T-cell (primary cell): ENCODE measurements at regions not wholly inside any gene's neighbourhood (a gene's known extent, or its start where the extent isn't known, plus 50 kb on each side); places are given as distances from the start of the nearest gene placed in this dataset.

Source experiments
- ATAC-seq, 4 experiments: fragments of 200-7000 bp in 3 of 4; fragments of 150-1000 bp in 1 of 4; cut with Tn5 transposase; replicated peaks in 1 of 4; 1 replicate in 3 of 4; 2 replicates in 1 of 4; pipeline ENCODE4 v1.10.0; 2021; ENCODE audit warnings: moderate library complexity in 3 of 4, mild to moderate bottlenecking in 2 of 4, moderate number of reproducible peaks in 1 of 4
- CTCF ChIA-PET, 2 donors: fragments of 300-600 bp; sonication (Branson Sonifier 250); formaldehyde crosslinking; loops; one replicate each; lab custom pipeline; 2022; ENCODE audit warnings: antibody characterized with exemption in 2 of 2; lab: Charles Lee
- POLR2A ChIA-PET, 2 donors: fragments of 300-600 bp; sonication (Branson Sonifier 250); formaldehyde crosslinking; loops; one replicate each; lab custom pipeline; 2022; ENCODE audit warnings: antibody characterized with exemption in 2 of 2; lab: Charles Lee
- DNase-seq, 35 experiments: peaks; one replicate each; pipeline versions ENCODE4 v3.0.0 to v3.0.0-alpha.2; 2013 to 2023
- H3K27ac ChIP-seq: one replicate; pipeline ENCODE4 v1.5.1; 2013; ENCODE audit warnings: low read length
- H3K27me3 ChIP-seq, 2 experiments: replicated peaks in 1 of 2; 1 replicate in 1 of 2; 2 replicates in 1 of 2; pipeline versions ENCODE4 v1.6.1 to v1.7.0; 2013; ENCODE audit warnings: low read length in 1 of 2, mixed read lengths in 1 of 2; ENCODE audit not compliant: control insufficient read depth in 2 of 2, insufficient read depth in 2 of 2; ENCODE audit errors: extremely low read depth in 1 of 2
- H3K36me3 ChIP-seq, 2 donors: 1 replicate in 1 of 2; 2 replicates in 1 of 2; pipeline versions ENCODE4 v1.6.1 to v1.7.0; 2013; ENCODE audit warnings: low read length in 1 of 2; ENCODE audit not compliant: control insufficient read depth in 2 of 2, insufficient read depth in 1 of 2; ENCODE audit errors: extremely low read depth in 1 of 2
- H3K4me1 ChIP-seq, 2 experiments: 1 replicate in 1 of 2; 2 replicates in 1 of 2; pipeline versions ENCODE4 v1.6.1 to v1.7.0; 2013; ENCODE audit warnings: low read length in 2 of 2, mixed read lengths in 1 of 2; ENCODE audit not compliant: insufficient read depth in 2 of 2, control insufficient read depth in 1 of 2; ENCODE audit errors: extremely low read depth in 1 of 2
- H3K4me3 ChIP-seq, 2 donors: 1 replicate in 1 of 2; 2 replicates in 1 of 2; pipeline versions ENCODE4 v1.5.1 to v1.7.0; 2013; ENCODE audit warnings: mild to moderate bottlenecking in 2 of 2, low read length in 1 of 2, moderate library complexity in 1 of 2; ENCODE audit not compliant: control insufficient read depth in 1 of 2; ENCODE audit errors: extremely low read depth in 1 of 2
- H3K9me3 ChIP-seq: 2 replicates; pipeline ENCODE4 v1.7.0; 2013
- H3K27ac Mint-ChIP-seq, 2 donors: one replicate each; pipeline ENCODE4 v1.8.0; 2020 to 2021; ENCODE audit warnings: mild to moderate bottlenecking in 2 of 2, mixed read lengths in 2 of 2
- H3K27me3 Mint-ChIP-seq, 2 donors: one replicate each; pipeline ENCODE4 v1.8.0; 2021 to 2022; ENCODE audit warnings: mixed read lengths in 2 of 2
- H3K36me3 Mint-ChIP-seq: one replicate; pipeline ENCODE4 v1.8.0; 2021; ENCODE audit warnings: mixed read lengths
- H3K4me1 Mint-ChIP-seq, 3 donors: one replicate each; pipeline ENCODE4 v1.8.0; 2020 to 2022; ENCODE audit warnings: mixed read lengths in 3 of 3, mild to moderate bottlenecking in 1 of 3
- H3K4me3 Mint-ChIP-seq, 3 donors: one replicate each; pipeline ENCODE4 v1.8.0; 2020 to 2022; ENCODE audit warnings: mild to moderate bottlenecking in 3 of 3, mixed read lengths in 3 of 3, moderate library complexity in 3 of 3
- H3K9me3 Mint-ChIP-seq, 3 donors: one replicate each; pipeline ENCODE4 v1.8.0; 2020 to 2022; ENCODE audit warnings: mixed read lengths in 3 of 3
- WGBS: methylation state at CpG from one replicate; pipeline ENCODE4 v1.1.5; 2013; ENCODE audit warnings: missing lambda C conversion rate; ENCODE audit not compliant: insufficient coverage; 5-methylcytosine and 5-hydroxymethylcytosine counted together

GRCh38 chr17:27989046-27989445 lies 53.4 kb upstream of the NLK start:
- Mint-ChIP-seq H3K27ac (no peak overlapping the region), H3K9me3 (no peaks in the 10 kb centered on the region), H3K4me3 (no peak overlapping the region), H3K27me3 (peaks cover 7 to 16% of the 10 kb centered on the region in 2 donors), H3K36me3 (no peaks in the 10 kb centered on the region), H3K4me1 (peaks cover 9 to 10% (median 9%) of the 10 kb centered on the region in 3 donors)
- Histone ChIP-seq H3K4me3 (no peak overlapping the region), H3K9me3 (no peaks in the 10 kb centered on the region), H3K36me3 (no peaks in the 10 kb centered on the region), H3K4me1 (no peaks in the 10 kb centered on the region), H3K27ac (no peak overlapping the region), H3K27me3 (peaks cover 0 to 28% of the 10 kb centered on the region in 2 experiments)
- WGBS = 92% methylated on average over 2 of the region's 3 CpGs
- CTCF ChIA-PET = no interaction called here
- POLR2A ChIA-PET = no interaction called here
- DNase-seq (no peak), ATAC-seq (no peak)

- H3K9me3 ChIP-seq = no peaks in the 10 kb centered on the region
- no peak for ATAC-seq
- no peaks in the 10 kb centered on the region for H3K4me1 ChIP-seq
- no peaks in the 10 kb centered on the region for H3K9me3 Mint-ChIP-seq
- no peak for DNase-seq
- H3K36me3 Mint-ChIP-seq = no peaks in the 10 kb centered on the region
- no peak overlapping the region for H3K4me3 Mint-ChIP-seq
- ChIA-PET CTCF (no interaction called here), POLR2A (no interaction called here)
- peaks cover 4 to 5% (median 5%) of the 10 kb centered on the region in 3 donors for H3K4me1 Mint-ChIP-seq
- no peak overlapping the region for H3K27ac ChIP-seq
- peaks cover 0 to 20% of the 10 kb centered on the region in 2 experiments for H3K27me3 ChIP-seq
- 100% methylated on average over 1 of the region's 2 CpGs for WGBS
- H3K36me3 ChIP-seq = no peaks in the 10 kb centered on the region
- no peak overlapping the region for H3K27ac Mint-ChIP-seq
- H3K27me3 Mint-ChIP-seq = peaks cover 4 to 11% of the 10 kb centered on the region in 2 donors
- no peak overlapping the region for H3K4me3 ChIP-seq
Measured at GRCh38 chr17:27990100-27990499, 52.4 kb upstream of the NLK start.

GRCh38 chr17:27990979-27991378 lies 51.5 kb upstream of the NLK start:
- Histone ChIP-seq H3K9me3 (no peaks in the 10 kb centered on the region), H3K27me3 (peaks cover 0 to 17% of the 10 kb centered on the region in 2 experiments), H3K27ac (no peak overlapping the region), H3K4me1 (no peaks in the 10 kb centered on the region), H3K4me3 (no peak overlapping the region), H3K36me3 (no peaks in the 10 kb centered on the region)
- H3K27me3 Mint-ChIP-seq = peaks cover 11 to 12% of the 10 kb centered on the region in 2 donors
- CTCF ChIA-PET = no interaction called here
- H3K4me1 Mint-ChIP-seq = no peaks in the 10 kb centered on the region
- no peak overlapping the region for H3K27ac Mint-ChIP-seq
- no peaks in the 10 kb centered on the region for H3K9me3 Mint-ChIP-seq
- no peak for ATAC-seq
- no peak for DNase-seq
- no peaks in the 10 kb centered on the region for H3K36me3 Mint-ChIP-seq
- no peak overlapping the region for H3K4me3 Mint-ChIP-seq
- POLR2A ChIA-PET = interaction anchor here in 1 of 2 donors (0.6 kb wide), 1 partner anchor 91 kb away, joined by 3 read pairs; no protein-coding TSS in a partner anchor
- 92% methylated on average over 5 of the region's 5 CpGs for WGBS

- no peaks in the 10 kb centered on the region for H3K4me1 ChIP-seq
- DNase-seq (no peak), ATAC-seq (no peak)
- ChIA-PET CTCF (no interaction called here), POLR2A (interaction anchor here in 1 of 2 donors (0.6 kb wide), 1 partner anchor 91 kb away, joined by 3 read pairs; no protein-coding TSS in a partner anchor)
- no peaks in the 10 kb centered on the region for H3K36me3 Mint-ChIP-seq
- WGBS = no CpG with 5 or more reads among the region's 1 CpG
- H3K4me3 ChIP-seq = no peak overlapping the region
- no peaks in the 10 kb centered on the region for H3K36me3 ChIP-seq
- peaks cover 0 to 22% of the 10 kb centered on the region in 2 experiments for H3K27me3 ChIP-seq
- no peaks in the 10 kb centered on the region for H3K9me3 ChIP-seq
- H3K27me3 Mint-ChIP-seq = peaks cover 10 to 12% of the 10 kb centered on the region in 2 donors
- no peak overlapping the region for H3K4me3 Mint-ChIP-seq
- H3K27ac ChIP-seq = no peak overlapping the region
- H3K27ac Mint-ChIP-seq = no peak overlapping the region
- no peaks in the 10 kb centered on the region for H3K4me1 Mint-ChIP-seq
- no peaks in the 10 kb centered on the region for H3K9me3 Mint-ChIP-seq
Measured at GRCh38 chr17:27991462-27991993, 50.9 kb upstream of the NLK start.
